CD4-positive, alpha-beta memory T cell (primary cell): ENCODE measurements at regions not wholly inside any gene's neighbourhood (a gene's known extent, or its start where the extent isn't known, plus 50 kb on each side); places are given as distances from the start of the nearest gene placed in this dataset.
"Not testable (repeated sequence)": the region's sequence is repeated elsewhere in the genome, so short reads cannot be mapped to it uniquely, and the experiment has no call there.

Experiments used
- CTCF ChIA-PET: fragments of 350-600 bp; sonication (Branson Sonifier 250); formaldehyde crosslinking; loops from one replicate; lab custom pipeline; 2021; ENCODE audit warnings: inconsistent platforms; ENCODE audit not compliant: partially characterized antibody; lab: Charles Lee
- POLR2A ChIA-PET: fragments of 350-600 bp; sonication (Branson Sonifier 250); formaldehyde crosslinking; loops from one replicate; lab custom pipeline; 2021; ENCODE audit not compliant: partially characterized antibody; lab: Charles Lee
- DNase-seq, 5 donors: peaks; one replicate each; pipeline versions ENCODE4 v3.0.0 to v3.0.0-alpha.2; 2020 to 2022; ENCODE audit warnings: mixed read lengths in 1 of 5
- H3K27ac ChIP-seq: one replicate; pipeline ENCODE4 v1.7.0; 2013; ENCODE audit warnings: low read depth, low read length
- H3K27me3 ChIP-seq: 2 replicates; pipeline ENCODE4 v1.7.0; 2013; ENCODE audit warnings: mild to moderate bottlenecking, low read length, moderate library complexity; ENCODE audit not compliant: insufficient read depth
- H3K36me3 ChIP-seq: 2 replicates; pipeline ENCODE4 v1.7.0; 2013; ENCODE audit warnings: mild to moderate bottlenecking, low read length, moderate library complexity; ENCODE audit not compliant: insufficient read depth
- H3K4me1 ChIP-seq: 2 replicates; pipeline ENCODE4 v1.7.0; 2013; ENCODE audit warnings: mild to moderate bottlenecking, low read length, moderate library complexity; ENCODE audit not compliant: insufficient read depth
- H3K4me3 ChIP-seq, 2 donors: one replicate each; pipeline ENCODE4 v1.7.0; 2013; ENCODE audit warnings: low read length in 2 of 2, mild to moderate bottlenecking in 1 of 2
- H3K9me3 ChIP-seq, 2 donors: one replicate each; pipeline ENCODE4 v1.7.0; 2013; ENCODE audit warnings: low read length in 2 of 2, control low read depth in 1 of 2; ENCODE audit not compliant: control insufficient read depth in 1 of 2
- H3K27ac Mint-ChIP-seq, 7 donors: one replicate each; pipeline ENCODE4 v1.8.0; 2020 to 2021; ENCODE audit warnings: mixed read lengths in 7 of 7, mild to moderate bottlenecking in 6 of 7, inconsistent platforms in 3 of 7, moderate library complexity in 3 of 7
- H3K27me3 Mint-ChIP-seq, 2 donors: one replicate each; pipeline ENCODE4 v1.8.0; 2020 to 2021; ENCODE audit warnings: mixed read lengths in 2 of 2
- H3K36me3 Mint-ChIP-seq, 2 donors: one replicate each; pipeline ENCODE4 v1.8.0; 2020 to 2021; ENCODE audit warnings: mixed read lengths in 2 of 2, inconsistent platforms in 1 of 2, mild to moderate bottlenecking in 1 of 2
- H3K4me1 Mint-ChIP-seq, 4 donors: one replicate each; pipeline ENCODE4 v1.8.0; 2020 to 2021; ENCODE audit warnings: mixed read lengths in 4 of 4, mild to moderate bottlenecking in 1 of 4
- H3K4me3 Mint-ChIP-seq, 8 donors: one replicate each; pipeline ENCODE4 v1.8.0; 2020 to 2021; ENCODE audit warnings: mixed read lengths in 8 of 8, mild to moderate bottlenecking in 7 of 8, moderate library complexity in 6 of 8, inconsistent platforms in 3 of 8
- H3K9me3 Mint-ChIP-seq, 8 donors: one replicate each; pipeline ENCODE4 v1.8.0; 2020 to 2021; ENCODE audit warnings: mixed read lengths in 8 of 8, mild to moderate bottlenecking in 5 of 8, inconsistent platforms in 3 of 8, moderate library complexity in 1 of 8
- intact Hi-C: fragments of 100-400 bp; cut with micrococcal nuclease; formaldehyde crosslinking; loops from one replicate; pipeline ENCODE4 v1.15.1; 2023

GRCh38 chr20:26169506-26169905 lies 472.9 kb upstream of the ZNF337 start:
- H3K36me3 Mint-ChIP-seq = no peaks in the 10 kb centered on the region

GRCh38 chr20:26167499-26167898 lies 470.8 kb upstream of the ZNF337 start:
- no peak overlapping the region for H3K27ac ChIP-seq
- Mint-ChIP-seq H3K4me1 (no peaks in the 10 kb centered on the region), H3K27ac (no peak overlapping the region), H3K36me3 (no peaks in the 10 kb centered on the region), H3K4me3 (no peak overlapping the region), H3K27me3 (peaks cover 1 to 2% of the 10 kb centered on the region in 2 donors), H3K9me3 (peaks cover 0 to 5% (median 0%) of the 10 kb centered on the region in 8 donors)
- H3K27me3 ChIP-seq = no peaks in the 10 kb centered on the region
- ChIA-PET CTCF (no interaction called here), POLR2A (no interaction called here)
- H3K4me3 ChIP-seq = no peak overlapping the region
- no peaks in the 10 kb centered on the region for H3K9me3 ChIP-seq
- H3K4me1 ChIP-seq = no peaks in the 10 kb centered on the region
- DNase-seq = no peak
- intact Hi-C loops = no loop called here
- H3K36me3 ChIP-seq = no peaks in the 10 kb centered on the region

More at GRCh38 chr20:26169506-26169905, 472.9 kb upstream of the ZNF337 start:
- no peaks in the 10 kb centered on the region for H3K4me1 ChIP-seq
- Mint-ChIP-seq H3K9me3 (peaks cover 0 to 3% (median 0%) of the 10 kb centered on the region in 8 donors), H3K4me3 (no peak overlapping the region), H3K27me3 (peaks cover 0 to 1% of the 10 kb centered on the region in 2 donors), H3K4me1 (no peaks in the 10 kb centered on the region), H3K27ac (no peak overlapping the region)
- H3K27ac ChIP-seq = no peak overlapping the region
- H3K27me3 ChIP-seq = no peaks in the 10 kb centered on the region
- no peaks in the 10 kb centered on the region for H3K9me3 ChIP-seq
- ChIA-PET POLR2A (no interaction called here), CTCF (no interaction called here)
- H3K4me3 ChIP-seq = no peak overlapping the region
- intact Hi-C loops = no loop called here
- DNase-seq = no peak
- H3K36me3 ChIP-seq = no peaks in the 10 kb centered on the region

- intact Hi-C loops = no loop called here
- no peak overlapping the region for H3K27ac ChIP-seq
These were observed 467.2 kb upstream of the ZNF337 start for GRCh38 chr20:26163890-26164289.

GRCh38 chr20:26163151-26163550 lies 466.5 kb upstream of the ZNF337 start:
- CTCF ChIA-PET, DNase-seq: not testable (repeated sequence)

More at GRCh38 chr20:26163890-26164289, 467.2 kb upstream of the ZNF337 start:
- CTCF ChIA-PET = no interaction called here
- Histone ChIP-seq H3K9me3 (no peaks in the 10 kb centered on the region), H3K36me3 (no peaks in the 10 kb centered on the region), H3K27me3 (no peaks in the 10 kb centered on the region), H3K4me3 (no peak overlapping the region), H3K4me1 (no peaks in the 10 kb centered on the region)
- no peak overlapping the region for H3K4me3 Mint-ChIP-seq
- POLR2A ChIA-PET = no interaction called here
- H3K27ac Mint-ChIP-seq = no peak overlapping the region
- H3K36me3 Mint-ChIP-seq = no peaks in the 10 kb centered on the region
- DNase-seq = no peak
- peaks cover 0 to 5% (median 0%) of the 10 kb centered on the region in 8 donors for H3K9me3 Mint-ChIP-seq
- H3K4me1 Mint-ChIP-seq = no peaks in the 10 kb centered on the region
- peaks cover 1 to 2% of the 10 kb centered on the region in 2 donors for H3K27me3 Mint-ChIP-seq

GRCh38 chr20:26161741-26162140 lies 465.1 kb upstream of the ZNF337 start:
- H3K9me3 ChIP-seq, H3K4me3 Mint-ChIP-seq, H3K27ac ChIP-seq, H3K36me3 Mint-ChIP-seq, H3K4me1 Mint-ChIP-seq, H3K4me3 ChIP-seq, H3K4me1 ChIP-seq, H3K27ac Mint-ChIP-seq, H3K27me3 Mint-ChIP-seq, H3K9me3 Mint-ChIP-seq, DNase-seq, POLR2A ChIA-PET, intact Hi-C loops, CTCF ChIA-PET, H3K27me3 ChIP-seq, H3K36me3 ChIP-seq: not testable (repeated sequence)

More at GRCh38 chr20:26163151-26163550, 466.5 kb upstream of the ZNF337 start:
- H3K27me3 Mint-ChIP-seq, H3K27me3 ChIP-seq, H3K4me1 Mint-ChIP-seq, H3K4me1 ChIP-seq, POLR2A ChIA-PET, H3K4me3 ChIP-seq, intact Hi-C loops, H3K4me3 Mint-ChIP-seq, H3K27ac ChIP-seq, H3K9me3 Mint-ChIP-seq, H3K27ac Mint-ChIP-seq, H3K9me3 ChIP-seq, H3K36me3 ChIP-seq, H3K36me3 Mint-ChIP-seq: not testable (repeated sequence)

GRCh38 chr20:26160916-26161315 lies 464.3 kb upstream of the ZNF337 start:
- H3K36me3 Mint-ChIP-seq, H3K27ac ChIP-seq, DNase-seq, POLR2A ChIA-PET, H3K4me1 ChIP-seq, H3K4me3 Mint-ChIP-seq, H3K27me3 Mint-ChIP-seq, CTCF ChIA-PET, H3K9me3 ChIP-seq, H3K9me3 Mint-ChIP-seq, intact Hi-C loops, H3K27ac Mint-ChIP-seq, H3K27me3 ChIP-seq, H3K4me1 Mint-ChIP-seq, H3K36me3 ChIP-seq, H3K4me3 ChIP-seq: not testable (repeated sequence)

GRCh38 chr20:26154224-26154623 lies 457.6 kb upstream of the ZNF337 start:
- Histone ChIP-seq H3K9me3 (no peaks in the 10 kb centered on the region), H3K27me3 (no peaks in the 10 kb centered on the region), H3K36me3 (no peaks in the 10 kb centered on the region), H3K4me3 (no peak overlapping the region), H3K4me1 (no peaks in the 10 kb centered on the region), H3K27ac (no peak overlapping the region)
- H3K9me3 Mint-ChIP-seq = no peaks in the 10 kb centered on the region
- H3K4me3 Mint-ChIP-seq = no peak overlapping the region
- CTCF ChIA-PET = no interaction called here
- H3K4me1 Mint-ChIP-seq = peaks cover 0 to 1% (median 0%) of the 10 kb centered on the region in 4 donors
- no peak overlapping the region for H3K27ac Mint-ChIP-seq
- peaks cover 1 to 7% of the 10 kb centered on the region in 2 donors for H3K27me3 Mint-ChIP-seq
- POLR2A ChIA-PET = no interaction called here
- H3K36me3 Mint-ChIP-seq = no peaks in the 10 kb centered on the region
- intact Hi-C loops = no loop called here
- no peak for DNase-seq
